HG03095 (cell line): ENCODE measurements at regions not wholly inside any gene's neighbourhood (a gene's known extent, or its start where the extent isn't known, plus 50 kb on each side); places are given as distances from the start of the nearest gene placed in this dataset.
"Not testable (repeated sequence)": the region's sequence is repeated elsewhere in the genome, so short reads cannot be mapped to it uniquely, and the experiment has no call there.

Source experiments
- ATAC-seq: cut with Tn5 transposase; IDR thresholded peaks from one replicate; pipeline ENCODE4 v1.9.1; 2021; ENCODE audit warnings: moderate library complexity; ENCODE audit not compliant: unreplicated experiment

DNA sequence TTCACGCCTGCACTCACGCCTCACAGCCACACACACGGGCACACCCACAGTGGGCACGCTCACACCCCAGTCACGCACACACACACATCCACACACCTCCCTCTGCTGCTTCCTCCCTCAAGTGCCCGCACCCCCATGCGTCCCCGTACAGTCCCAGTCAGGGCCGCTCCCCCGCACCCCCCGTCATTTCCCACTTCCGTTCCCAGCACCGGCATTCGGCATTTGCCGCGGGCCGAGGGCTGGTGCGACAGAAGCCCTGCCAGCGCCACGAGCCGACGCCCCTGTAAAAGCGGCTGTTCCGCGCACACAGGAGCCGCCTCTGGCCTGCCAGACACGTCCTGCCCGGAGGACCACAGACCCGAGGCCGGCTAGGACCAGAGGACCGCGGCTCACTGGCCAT, 4428.0 kb upstream of the TPTE start:
- not testable (repeated sequence) for ATAC-seq

DNA sequence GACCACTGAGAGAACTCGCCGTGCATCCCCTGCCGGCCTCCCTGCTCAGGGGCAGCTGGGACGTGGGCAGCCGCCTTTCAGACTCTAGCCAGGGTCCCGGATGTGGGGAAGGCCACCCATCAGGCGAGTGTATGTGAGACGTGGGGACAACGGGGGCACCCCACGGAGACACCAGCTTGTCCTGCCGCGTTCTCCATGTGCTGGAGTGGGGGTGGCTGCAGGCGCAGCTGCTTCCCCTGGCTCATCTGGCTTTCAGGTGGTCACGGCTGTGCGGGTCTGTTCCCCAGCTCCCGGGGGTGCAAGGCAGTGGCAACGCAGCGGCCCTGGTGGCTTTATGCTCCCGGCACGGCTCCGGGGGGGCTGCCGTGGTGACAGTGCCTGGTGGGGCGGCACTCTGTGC, 4427.5 kb upstream of the TPTE start:
- ATAC-seq: not testable (repeated sequence)

DNA sequence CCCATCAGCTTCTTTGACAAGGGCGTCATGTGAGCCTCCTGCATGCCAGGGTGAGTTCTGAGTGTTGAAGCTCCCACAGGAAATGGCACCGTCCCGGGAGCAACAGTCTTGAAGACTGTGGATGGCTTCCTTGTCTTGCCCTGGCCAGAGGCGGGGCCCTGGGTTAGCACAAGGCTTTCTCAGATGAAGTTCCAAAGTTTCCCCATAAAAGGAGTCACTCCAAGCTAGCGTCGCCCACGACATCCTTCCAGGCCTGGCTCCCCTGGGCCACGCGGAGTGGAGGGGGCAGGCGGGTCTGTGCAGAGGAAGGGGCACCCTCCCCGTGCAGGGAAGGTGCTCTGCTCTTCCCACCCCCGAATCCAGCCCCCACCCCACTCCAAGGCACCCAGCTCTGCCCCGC, 4426.1 kb upstream of the TPTE start:
- ATAC-seq: not testable (repeated sequence)

DNA sequence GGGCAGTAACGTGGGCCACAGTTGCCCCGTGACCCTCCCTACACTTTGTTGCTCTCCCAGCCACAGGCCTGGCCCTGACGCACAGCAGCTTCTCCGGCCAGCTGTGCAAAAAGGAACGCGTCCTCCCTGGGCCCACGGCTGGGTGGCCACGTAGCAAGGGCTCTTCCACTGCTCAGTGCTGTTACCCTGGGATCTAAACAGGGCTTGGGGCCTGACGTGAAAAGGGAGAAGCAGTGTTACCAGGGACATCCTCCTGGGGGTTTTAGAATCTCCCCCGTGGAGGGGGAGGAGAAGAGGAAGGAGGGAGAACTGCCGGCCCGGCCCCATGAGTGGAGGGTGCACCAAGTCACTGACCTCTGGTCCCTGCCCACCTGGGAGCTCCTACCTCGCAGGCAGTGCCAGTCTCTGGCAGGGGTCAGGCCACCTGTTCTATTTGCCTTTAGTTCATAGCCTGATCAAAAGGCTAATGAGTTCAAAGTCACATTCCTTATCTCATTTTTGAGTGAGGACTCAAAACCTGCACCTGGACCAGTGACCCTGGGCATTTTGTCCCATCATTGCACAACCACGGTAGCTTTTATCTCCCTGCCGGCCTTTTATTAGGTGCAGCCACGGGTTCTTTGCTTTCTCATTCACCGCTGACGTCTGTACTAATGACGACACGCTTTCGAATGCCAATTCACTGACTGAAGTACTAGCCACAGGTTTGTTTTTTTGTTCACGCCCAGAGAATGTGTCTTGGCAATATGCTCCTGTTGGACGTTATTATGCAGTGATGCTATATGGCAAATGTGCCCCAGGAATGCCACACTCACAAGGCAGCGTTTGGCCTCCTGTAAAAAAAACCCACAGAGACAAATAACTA, 4424.6 kb upstream of the TPTE start:
- ATAC-seq: not testable (repeated sequence)

DNA sequence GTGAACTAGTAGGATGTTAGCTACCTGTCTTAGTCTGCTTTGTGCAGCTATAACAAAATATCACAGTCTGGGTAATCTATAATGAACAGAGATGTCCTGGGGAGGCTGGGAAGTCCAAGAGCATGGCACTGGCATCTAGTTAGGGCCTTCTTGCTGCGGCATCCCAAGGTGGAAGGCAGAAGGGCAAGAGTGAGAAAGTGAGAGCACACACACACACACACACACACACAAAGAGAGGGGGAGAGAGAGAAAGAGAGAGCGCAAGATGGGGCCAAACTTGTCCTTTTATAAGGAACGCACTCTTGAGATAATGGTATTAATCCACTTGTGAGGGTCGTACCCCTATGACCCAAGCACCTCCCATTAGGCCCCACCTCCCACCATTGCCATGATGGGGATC, 4423.6 kb upstream of the TPTE start:
- ATAC-seq: not testable (repeated sequence)

DNA sequence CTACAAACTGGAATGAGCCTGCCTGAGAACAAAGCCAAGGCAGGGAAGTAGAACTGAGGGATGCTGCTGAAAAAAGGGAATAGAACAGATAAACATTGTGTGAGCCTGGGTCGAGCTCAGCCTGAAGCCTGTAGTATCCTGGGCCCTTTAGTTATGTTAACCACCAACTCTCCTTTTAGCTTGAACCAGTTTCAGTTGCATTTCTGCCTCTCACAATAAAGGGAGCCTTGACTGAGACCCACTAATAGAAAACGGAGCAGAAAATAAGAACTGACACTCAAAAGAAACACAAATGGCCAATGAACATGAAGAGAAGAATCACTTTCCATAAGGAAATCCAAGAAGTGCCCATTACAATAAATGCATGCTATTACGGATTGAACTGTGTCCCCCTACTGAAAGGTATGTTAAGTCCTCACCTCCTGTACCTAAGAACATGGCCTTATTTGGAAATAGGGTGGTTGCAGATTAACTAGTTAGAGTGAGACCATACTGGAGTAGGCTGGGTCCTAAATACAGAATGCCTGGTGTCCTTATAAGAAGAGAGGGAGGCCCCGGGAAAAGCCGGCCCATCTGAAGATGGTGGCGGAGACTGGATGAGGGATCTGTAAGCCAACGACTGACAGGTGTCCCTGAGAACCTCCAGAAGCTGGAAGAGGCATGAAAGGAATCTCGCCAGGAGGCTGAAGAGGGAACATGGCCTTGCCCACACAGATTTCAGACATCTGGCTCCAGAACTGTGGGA, 4423.0 kb upstream of the TPTE start:
- peak; percentile 79 for ATAC-seq

DNA sequence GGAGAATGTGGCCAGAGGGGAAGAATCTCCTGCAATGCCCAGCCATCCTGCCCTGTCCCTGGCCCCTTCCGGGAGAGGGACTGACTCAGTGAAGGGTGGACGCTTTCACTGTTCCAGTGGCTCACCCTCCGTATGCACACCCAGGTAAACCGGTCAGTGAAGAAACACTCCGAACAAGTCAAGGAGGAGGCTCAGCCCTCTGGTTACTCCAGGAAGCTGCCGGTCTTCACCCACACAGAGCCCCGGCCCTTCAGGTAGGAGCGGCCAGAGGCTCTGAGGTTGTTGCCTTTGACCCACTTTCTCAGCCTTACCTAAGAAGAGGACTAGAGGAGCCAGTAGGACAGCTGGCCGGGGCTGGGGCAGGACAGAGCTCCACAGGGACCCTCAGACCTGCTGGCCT, 4419.8 kb upstream of the TPTE start:
- ATAC-seq: not testable (repeated sequence)

DNA sequence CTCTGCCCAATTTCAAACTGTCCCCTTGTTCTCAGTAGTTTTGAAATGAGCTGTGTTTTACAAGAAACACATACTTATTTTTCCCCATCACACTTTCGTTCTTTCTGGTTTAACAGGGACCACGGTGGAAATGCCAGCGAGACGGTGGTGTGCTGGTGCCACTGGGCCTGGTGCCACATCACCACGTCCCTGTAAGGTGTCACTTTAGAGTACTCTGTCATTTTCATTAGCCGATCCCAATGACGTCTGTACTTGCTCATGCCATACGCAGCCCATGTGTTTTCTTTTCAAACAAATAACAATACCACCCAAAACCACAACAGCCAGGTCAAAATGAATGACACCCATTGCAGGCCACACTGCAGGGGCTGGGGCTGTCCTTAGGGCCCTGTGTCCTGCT, 4416.8 kb upstream of the TPTE start:
- ATAC-seq: not testable (repeated sequence)

DNA sequence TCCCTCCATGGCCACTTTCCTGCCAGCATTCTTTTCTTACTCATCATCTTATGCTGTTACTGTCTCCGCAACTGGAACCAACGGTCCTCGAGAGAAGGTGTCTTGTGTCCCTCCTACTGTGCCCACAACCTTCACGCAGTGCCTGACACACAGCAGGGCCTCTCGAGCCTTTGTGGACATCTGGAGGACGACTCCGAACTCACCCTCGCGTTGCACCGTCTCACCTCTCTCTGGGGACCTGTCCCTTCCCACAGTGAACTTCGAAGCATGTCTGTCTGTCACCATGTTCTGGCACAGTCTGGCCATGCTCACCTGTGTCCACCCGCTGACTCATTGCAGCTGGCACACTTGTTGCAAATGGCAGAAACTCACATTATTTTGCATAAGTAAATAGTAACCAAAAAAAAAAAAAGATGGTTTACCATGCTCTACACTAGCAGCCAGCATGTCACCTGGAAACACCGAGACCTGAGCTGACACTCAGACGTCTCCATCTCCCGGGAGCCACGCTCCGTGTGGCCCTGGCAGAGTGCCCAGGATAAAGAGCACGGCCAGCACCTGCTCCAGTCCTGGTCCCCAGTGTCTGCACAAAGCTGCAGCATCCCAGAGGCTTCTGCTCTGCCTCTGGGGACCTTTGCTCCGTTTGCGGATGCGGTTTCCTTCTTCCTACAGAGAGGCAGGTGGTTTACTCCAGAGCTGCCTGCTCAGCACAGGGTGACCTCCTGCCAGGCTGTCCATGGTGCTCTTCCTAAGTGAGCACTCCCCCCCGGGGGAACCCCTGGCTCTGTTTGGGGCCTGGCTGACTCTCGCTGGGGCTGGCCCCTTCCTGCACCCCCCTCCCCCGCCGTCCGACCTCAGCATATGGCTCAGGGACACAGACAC, 4414.5 kb upstream of the TPTE start:
- not testable (repeated sequence) for ATAC-seq

DNA sequence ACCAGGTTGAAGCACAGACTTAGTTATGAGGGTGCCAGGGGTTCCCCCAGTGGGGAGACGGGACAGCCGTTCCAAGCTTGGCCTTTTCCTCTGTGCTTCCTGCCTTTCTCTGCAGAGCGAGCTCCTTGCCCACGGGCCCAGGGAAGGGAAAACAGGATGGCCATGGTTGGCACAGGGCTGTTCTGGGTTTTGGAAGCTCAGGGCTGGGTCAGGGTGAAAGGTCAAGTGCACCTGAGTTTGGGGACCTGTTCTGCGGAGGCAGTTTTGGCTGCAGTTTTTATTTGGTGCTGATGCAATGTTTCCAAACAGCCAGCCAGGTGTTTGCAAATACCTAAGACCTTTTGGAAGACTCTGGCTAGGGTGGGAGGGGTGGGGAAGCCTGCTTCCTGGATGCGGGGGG, 4412.5 kb upstream of the TPTE start:
- not testable (repeated sequence) for ATAC-seq

DNA sequence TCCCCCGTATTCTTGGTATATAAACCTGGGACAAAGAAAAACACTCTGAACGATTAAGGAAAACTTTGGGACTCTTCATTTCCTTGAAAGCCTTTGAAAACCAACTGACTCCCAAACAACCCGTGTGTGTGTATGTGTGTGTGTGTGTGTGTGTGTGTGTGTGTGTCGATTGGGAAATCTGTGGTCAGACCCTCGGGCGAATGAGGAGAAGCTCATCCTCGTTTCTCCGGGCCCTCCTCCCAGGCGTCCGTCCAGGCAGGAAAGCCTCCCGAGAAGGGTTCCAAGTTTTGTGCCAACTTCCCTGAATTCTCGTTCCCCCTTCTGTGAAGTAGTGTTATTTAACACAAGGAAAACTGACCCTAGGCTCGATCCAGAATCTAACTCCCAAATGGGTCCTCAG, 4411.6 kb upstream of the TPTE start:
- ATAC-seq: not testable (repeated sequence)

DNA sequence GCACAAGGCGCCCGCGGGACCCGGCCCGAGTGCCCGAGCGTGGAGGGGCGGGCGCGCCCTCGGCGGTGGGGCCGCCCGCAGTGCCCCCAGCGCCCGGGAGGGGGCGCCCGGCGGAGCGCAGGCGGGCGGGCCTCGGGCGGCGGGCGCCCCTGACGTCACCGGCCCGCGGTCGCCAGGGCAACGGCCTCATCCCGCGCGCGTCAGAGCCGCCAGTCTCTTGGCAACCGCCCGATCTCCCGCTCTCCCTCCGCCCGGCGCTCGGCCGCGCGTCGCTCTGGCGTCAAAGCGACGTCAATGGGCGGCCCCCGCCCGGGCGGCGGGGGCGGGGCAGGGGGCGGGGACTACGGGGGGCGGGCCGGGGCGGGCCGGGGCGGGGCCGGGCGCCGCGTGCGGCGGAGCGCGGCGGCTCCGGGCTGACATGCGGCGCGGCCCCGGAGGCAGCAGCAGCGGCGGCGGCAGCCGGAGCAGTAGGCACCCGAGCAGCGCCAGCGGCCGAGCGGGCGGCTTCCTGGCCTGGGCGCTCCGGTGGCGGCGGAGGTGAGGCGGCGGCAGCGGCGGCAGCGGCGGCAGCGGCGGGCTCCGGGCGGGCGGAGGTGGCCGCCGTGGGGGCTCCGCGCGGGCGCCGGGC, 4410.6 kb upstream of the TPTE start:
- peak; percentile 56 for ATAC-seq

DNA sequence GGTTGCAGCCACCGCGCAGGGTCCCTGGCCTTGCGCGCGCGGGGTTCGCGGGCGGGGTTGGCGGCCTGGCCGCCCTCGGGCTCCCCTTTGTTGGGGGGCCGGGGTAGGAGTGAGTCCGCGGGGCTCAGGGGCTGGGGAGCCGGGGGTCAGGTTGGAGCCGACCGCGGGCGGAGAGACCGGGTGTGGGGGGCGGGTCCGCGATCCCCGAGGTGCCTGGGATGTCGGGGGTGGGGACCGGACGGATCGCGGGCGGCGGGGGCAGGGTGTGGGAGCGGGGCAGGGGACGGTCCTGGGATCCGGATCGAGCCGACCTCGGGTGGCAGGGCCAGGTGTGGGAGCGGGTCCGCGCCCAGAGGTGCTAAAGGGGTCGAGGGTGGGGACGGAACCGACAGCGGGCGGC, 4410.0 kb upstream of the TPTE start:
- not testable (repeated sequence) for ATAC-seq

DNA sequence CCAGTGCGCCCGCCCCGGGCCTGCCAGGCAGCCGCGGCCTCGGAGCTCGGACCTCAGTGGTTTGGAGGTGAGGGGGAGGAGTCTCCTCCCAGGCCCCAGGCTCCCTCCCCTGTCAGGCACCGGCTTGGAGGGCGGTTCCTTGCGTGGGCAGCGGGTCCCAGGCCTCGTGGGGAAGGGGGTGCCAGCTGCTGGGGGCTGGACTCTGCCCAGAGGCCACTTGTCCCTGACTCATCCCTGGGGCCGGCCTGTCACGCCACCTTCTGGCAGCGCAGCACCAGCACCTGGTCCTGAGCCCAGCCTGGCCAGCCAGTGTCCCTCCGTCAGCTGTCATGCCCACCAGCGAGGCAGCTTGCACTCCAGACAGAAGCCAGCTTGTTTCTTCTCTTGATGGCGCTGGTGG, 4403.0 kb upstream of the TPTE start:
- not testable (repeated sequence) for ATAC-seq

DNA sequence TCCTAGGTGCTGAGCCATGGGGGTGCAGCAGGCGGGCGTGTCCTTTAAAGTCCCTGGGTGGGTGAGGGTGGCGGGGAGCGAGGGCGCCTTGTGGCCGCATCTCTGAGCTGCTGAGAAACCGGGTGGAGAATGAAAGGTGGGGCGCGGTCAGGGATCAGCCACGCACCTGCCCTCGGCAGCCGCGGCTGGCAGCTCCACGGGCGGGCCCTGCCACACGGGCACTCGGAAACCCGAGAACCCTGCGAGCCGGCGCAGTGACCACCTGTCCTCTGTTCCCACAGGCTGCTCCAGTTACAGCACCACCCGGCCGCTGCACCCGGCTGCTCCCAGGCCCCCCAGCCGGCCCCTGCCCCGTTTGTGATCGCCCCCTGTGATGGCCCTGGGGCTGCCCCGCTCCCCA, 4400.5 kb upstream of the TPTE start:
- ATAC-seq: not testable (repeated sequence)

DNA sequence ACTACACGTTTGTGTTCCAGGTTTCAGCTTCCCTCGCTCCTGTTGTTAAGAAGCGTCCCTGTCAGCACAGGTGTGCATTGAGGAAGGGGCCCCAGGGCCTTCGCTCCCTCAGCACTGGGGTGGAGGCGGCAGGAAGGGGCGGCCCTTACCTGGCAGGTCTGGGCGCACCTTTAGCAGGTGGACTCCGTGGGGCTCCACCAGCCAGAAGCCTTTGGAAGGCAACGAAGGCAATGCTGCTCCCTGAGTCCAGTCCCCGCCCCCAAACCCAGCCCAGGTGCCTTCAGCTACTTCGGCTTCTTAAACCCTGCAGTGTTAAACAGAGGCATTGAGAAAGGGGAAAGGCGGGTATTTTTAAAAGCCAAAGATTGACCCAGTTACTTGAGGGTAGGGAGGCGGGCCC, 4398.8 kb upstream of the TPTE start:
- ATAC-seq: not testable (repeated sequence)

DNA sequence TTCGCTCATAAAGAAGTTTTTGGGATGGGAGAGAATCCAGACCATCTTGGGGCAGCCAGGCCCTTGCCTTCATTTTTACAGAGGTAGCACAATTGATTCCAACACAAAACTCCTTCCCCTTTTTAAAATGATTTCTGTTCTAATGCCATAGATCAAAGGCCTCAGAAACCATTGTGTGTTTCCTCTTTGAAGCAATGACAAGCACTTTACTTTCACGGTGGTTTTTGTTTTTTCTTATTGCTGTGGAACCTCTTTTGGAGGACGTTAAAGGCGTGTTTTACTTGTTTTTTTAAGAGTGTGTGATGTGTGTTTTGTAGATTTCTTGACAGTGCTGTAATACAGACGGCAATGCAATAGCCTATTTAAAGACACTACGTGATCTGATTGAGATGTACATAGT, 4398.2 kb upstream of the TPTE start:
- ATAC-seq: not testable (repeated sequence)

DNA sequence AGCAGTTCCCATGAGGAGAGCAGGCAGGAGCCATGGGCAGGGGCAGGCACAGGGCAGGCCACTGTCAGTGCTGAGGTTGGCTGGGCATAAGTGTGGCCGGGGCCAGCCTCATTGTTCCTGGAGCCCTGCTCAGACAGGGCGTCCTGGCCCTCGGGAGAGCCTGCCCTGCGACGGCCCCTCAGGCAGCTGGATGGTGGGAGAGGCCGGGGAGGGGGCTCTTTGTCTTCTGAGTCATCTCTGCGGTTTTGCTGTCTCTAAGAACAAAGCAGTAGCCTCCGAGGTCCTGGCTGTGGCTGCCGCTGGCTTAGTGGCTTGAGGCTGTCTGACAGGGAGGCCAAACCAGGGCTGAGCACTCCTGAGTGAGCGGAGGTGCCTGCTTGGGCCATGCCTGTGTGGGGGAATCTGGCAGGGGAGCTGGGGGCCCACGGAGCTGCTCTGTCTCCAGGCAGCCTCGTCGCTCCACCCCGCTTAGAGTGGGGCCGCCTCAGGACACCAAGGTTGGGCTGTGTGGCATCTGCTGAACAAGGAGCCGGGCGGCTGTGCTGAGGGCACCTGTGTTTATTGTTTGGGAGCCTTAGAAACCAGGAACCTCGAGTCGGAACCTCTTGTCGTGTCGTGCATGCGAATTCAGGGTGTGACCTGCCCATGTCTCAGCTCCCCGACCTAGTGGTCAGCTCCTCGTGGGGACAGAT, 4395.7 kb upstream of the TPTE start:
- not testable (repeated sequence) for ATAC-seq

DNA sequence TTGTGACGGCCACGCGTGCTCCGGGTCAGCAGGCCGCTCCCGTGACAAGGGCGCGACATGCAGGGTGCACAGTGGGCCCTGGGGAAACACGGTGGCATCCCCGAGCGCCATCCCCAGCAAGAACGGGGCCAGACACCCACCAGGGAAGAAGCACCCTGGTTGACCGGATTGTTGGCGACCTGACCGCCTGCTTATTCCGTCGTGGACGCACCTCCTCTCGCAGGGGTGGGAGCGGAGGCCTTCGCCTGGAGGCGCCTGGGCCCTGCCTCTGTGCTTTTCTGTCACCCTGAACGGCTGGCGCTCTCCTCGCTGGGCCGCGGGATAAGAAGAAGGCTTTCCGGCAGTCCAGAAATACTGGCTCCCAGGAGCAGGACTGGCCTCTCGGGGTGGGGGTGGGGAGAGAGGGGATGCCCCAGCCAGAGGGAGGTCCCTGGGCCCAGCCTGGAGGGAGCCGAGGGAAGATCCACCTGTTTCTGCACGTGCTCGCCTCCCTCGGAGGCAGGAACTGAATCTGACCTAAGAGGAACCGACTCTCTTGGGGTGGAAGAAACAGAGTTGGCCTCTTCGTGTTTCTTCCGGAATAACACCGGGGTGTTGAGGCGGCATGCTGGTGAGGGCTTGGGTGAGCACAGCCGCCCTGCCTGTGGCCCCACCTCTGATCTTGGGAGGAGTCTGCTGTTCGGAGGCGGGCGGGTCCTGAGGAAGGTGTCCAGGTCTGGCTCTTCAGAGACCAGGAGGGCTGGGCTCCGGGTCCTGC, 4394.2 kb upstream of the TPTE start:
- ATAC-seq: not testable (repeated sequence)
